Adrenal gland (tissue), 9 donors: ENCODE measurements at regions not wholly inside any gene's neighbourhood (a gene's known extent, or its start where the extent isn't known, plus 50 kb on each side); places are given as distances from the start of the nearest gene placed in this dataset.

Experiments used
- DNase-seq, 7 donors: peaks; one replicate each; pipeline ENCODE4 v3.0.0-alpha.2; 2019 to 2020
- H3K27ac ChIP-seq, 5 donors: fragments of 200-600 bp; sonication (generic) in 4 of 5; 1 replicate in 3 of 5; 2 replicates in 2 of 5; pipeline versions ENCODE4 v1.5.1 to v1.8.0; 2016 to 2020; ENCODE audit warnings: mild to moderate bottlenecking in 1 of 5
- H3K27me3 ChIP-seq: fragments of 200-600 bp; 2 replicates; pipeline ENCODE4 v1.8.0; 2021
- H3K36me3 ChIP-seq, 2 donors: fragments of 200-600 bp; replicated peaks in 1 of 2; 1 replicate in 1 of 2; 2 replicates in 1 of 2; pipeline versions ENCODE4 v1.5.1 to v1.8.0; 2018 to 2022
- H3K4me1 ChIP-seq, 2 donors: fragments of 200-600 bp; replicated peaks in 1 of 2; 1 replicate in 1 of 2; 2 replicates in 1 of 2; pipeline versions ENCODE4 v1.5.1 to v1.8.0; 2018 to 2021
- H3K4me3 ChIP-seq, 4 donors: fragments of 200-600 bp; sonication (generic) in 3 of 4; one replicate each; pipeline ENCODE4 v1.5.1; 2016 to 2018
- H3K9me3 ChIP-seq, 3 donors: fragments of 200-600 bp; sonication (generic) in 1 of 3; replicated peaks in 1 of 3; 1 replicate in 2 of 3; 2 replicates in 1 of 3; pipeline versions ENCODE4 v1.5.1 to v1.8.0; 2016 to 2021
- POLR2A ChIP-seq, 2 donors: fragments of 450-650 bp; IDR thresholded peaks; one replicate each; pipeline ENCODE4 v1.6.1; 2017; ENCODE audit warnings: antibody characterized with exemption in 2 of 2, mild to moderate bottlenecking in 2 of 2, moderate library complexity in 1 of 2
- WGBS, 4 donors: extraction: QIAGEN DNeasy Blood & Tissue Kit in 2 of 4; methylation state at CpG; one replicate each; pipeline versions ENCODE4 v1.1.5 to v1.1.7; 2013 to 2017; 5-methylcytosine and 5-hydroxymethylcytosine counted together
- intact Hi-C, 2 donors: fragments of 100-400 bp; cut with DNase I; formaldehyde crosslinking; loops; one replicate each; pipeline versions ENCODE4 v1.14.1 to v1.15.0; 2022 to 2023
- TF ChIP-seq, protein P1 (sequence below), 6 experiments: fragments of 450-650 bp in 4 of 6; fragments of 200-600 bp in 2 of 6; sonication (generic) in 1 of 6; IDR thresholded peaks; 1 replicate in 5 of 6; 2 replicates in 1 of 6; pipeline versions ENCODE4 v1.5.1 to v1.8.0; 2016 to 2021; ENCODE audit warnings: antibody characterized with exemption in 6 of 6, mild to moderate bottlenecking in 2 of 6, moderate library complexity in 1 of 6
- donor health status: healthy with polysubstance abuse.
- donor health status: Bipolar disorder and iron deficiency.
- donor health status: DM: yes; HTN: yes; CAD: no.
- donor health status: DM: no; HTN: no; CAD: no.
- donor health status: DM: no; HTN: no; CAD: no.

- no peak for TF ChIP-seq POLR2A (IDR thresholded peaks at IDR 0.05)
- TF ChIP-seq, protein P1, sequence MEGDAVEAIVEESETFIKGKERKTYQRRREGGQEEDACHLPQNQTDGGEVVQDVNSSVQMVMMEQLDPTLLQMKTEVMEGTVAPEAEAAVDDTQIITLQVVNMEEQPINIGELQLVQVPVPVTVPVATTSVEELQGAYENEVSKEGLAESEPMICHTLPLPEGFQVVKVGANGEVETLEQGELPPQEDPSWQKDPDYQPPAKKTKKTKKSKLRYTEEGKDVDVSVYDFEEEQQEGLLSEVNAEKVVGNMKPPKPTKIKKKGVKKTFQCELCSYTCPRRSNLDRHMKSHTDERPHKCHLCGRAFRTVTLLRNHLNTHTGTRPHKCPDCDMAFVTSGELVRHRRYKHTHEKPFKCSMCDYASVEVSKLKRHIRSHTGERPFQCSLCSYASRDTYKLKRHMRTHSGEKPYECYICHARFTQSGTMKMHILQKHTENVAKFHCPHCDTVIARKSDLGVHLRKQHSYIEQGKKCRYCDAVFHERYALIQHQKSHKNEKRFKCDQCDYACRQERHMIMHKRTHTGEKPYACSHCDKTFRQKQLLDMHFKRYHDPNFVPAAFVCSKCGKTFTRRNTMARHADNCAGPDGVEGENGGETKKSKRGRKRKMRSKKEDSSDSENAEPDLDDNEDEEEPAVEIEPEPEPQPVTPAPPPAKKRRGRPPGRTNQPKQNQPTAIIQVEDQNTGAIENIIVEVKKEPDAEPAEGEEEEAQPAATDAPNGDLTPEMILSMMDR (IDR thresholded peaks at IDR 0.05): no peak
- no peak for DNase-seq
- WGBS, 4 donors: 75 to 84% (median 79%) methylated on average over 6 of the region's 6 CpGs
- Histone ChIP-seq H3K9me3 (no peaks in the 10 kb centered on the region), H3K27ac (no peak overlapping the region), H3K4me1 (no peaks in the 10 kb centered on the region), H3K36me3 (no peaks in the 10 kb centered on the region), H3K4me3 (no peak overlapping the region), H3K27me3 (no peaks in the 10 kb centered on the region)
- intact Hi-C loops: no loop called here
These were observed 86.0 kb upstream of the NMU start for GRCh38 chr4:55722132-55722531.

GRCh38 chr4:55723403-55723802, 87.3 kb upstream of the NMU start:
- intact Hi-C loops: no loop called here
- Histone ChIP-seq H3K27me3 (no peaks in the 10 kb centered on the region), H3K4me1 (no peaks in the 10 kb centered on the region), H3K27ac (no peak overlapping the region), H3K9me3 (no peaks in the 10 kb centered on the region), H3K4me3 (no peak overlapping the region), H3K36me3 (no peaks in the 10 kb centered on the region)
- 39 to 62% (median 55%) methylated on average over 2 of the region's 2 CpGs for WGBS, 4 donors
- TF ChIP-seq POLR2A (IDR thresholded peaks at IDR 0.05): no peak
- TF ChIP-seq, protein P1 (IDR thresholded peaks at IDR 0.05): no peak
- no peak for DNase-seq

- no peak overlapping the region for H3K27ac ChIP-seq
These were observed 89.0 kb upstream of the NMU start for GRCh38 chr4:55725057-55725456.

GRCh38 chr4:55727746-55728145, 91.6 kb upstream of the NMU start:
- Histone ChIP-seq H3K27me3 (no peaks in the 10 kb centered on the region), H3K27ac (no peak overlapping the region), H3K9me3 (no peaks in the 10 kb centered on the region), H3K4me3 (no peak overlapping the region), H3K4me1 (no peaks in the 10 kb centered on the region), H3K36me3 (no peaks in the 10 kb centered on the region)
- 50 to 85% (median 73%) methylated on average over 2 of the region's 2 CpGs for WGBS, 4 donors
- intact Hi-C loops: no loop called here
- TF ChIP-seq POLR2A (IDR thresholded peaks at IDR 0.05): no peak
- TF ChIP-seq, protein P1 (IDR thresholded peaks at IDR 0.05): no peak
- DNase-seq: no peak

More at GRCh38 chr4:55725057-55725456, 89.0 kb upstream of the NMU start:
- DNase-seq: no peak
- H3K4me1 ChIP-seq: no peaks in the 10 kb centered on the region
- no peaks in the 10 kb centered on the region for H3K36me3 ChIP-seq
- intact Hi-C loops: no loop called here
- TF ChIP-seq, protein P1 (IDR thresholded peaks at IDR 0.05): no peak
- no peak for TF ChIP-seq POLR2A (IDR thresholded peaks at IDR 0.05)
- WGBS, 4 donors: 56 to 72% (median 70%) methylated on average over 4 of the region's 4 CpGs
- H3K4me3 ChIP-seq: no peak overlapping the region
- no peaks in the 10 kb centered on the region for H3K27me3 ChIP-seq
- no peaks in the 10 kb centered on the region for H3K9me3 ChIP-seq
